Esophagus muscularis mucosa (tissue), 4 donors: ENCODE measurements at regions not wholly inside any gene's neighbourhood (a gene's known extent, or its start where the extent isn't known, plus 50 kb on each side); places are given as distances from the start of the nearest gene placed in this dataset.

Experiments used
- EP300 ChIP-seq: sonication (generic); formaldehyde crosslinking; IDR thresholded peaks from one replicate; pipeline ENCODE4 v1.6.1; 2017; ENCODE audit warnings: antibody characterized with exemption
- POLR2A ChIP-seq: fragments of 450-650 bp; IDR thresholded peaks from one replicate; pipeline ENCODE4 v1.6.1; 2017; ENCODE audit warnings: antibody characterized with exemption, moderate library complexity, mild to moderate bottlenecking, low read depth
- TF ChIP-seq, protein P1 (sequence below), 3 experiments: fragments of 200-600 bp in 2 of 3; fragments of 450-650 bp in 1 of 3; sonication (generic) in 2 of 3; IDR thresholded peaks; one replicate each; pipeline ENCODE4 v1.5.1; 2017 to 2019; ENCODE audit warnings: antibody characterized with exemption in 3 of 3, mild to moderate bottlenecking in 2 of 3, moderate library complexity in 1 of 3

DNA sequence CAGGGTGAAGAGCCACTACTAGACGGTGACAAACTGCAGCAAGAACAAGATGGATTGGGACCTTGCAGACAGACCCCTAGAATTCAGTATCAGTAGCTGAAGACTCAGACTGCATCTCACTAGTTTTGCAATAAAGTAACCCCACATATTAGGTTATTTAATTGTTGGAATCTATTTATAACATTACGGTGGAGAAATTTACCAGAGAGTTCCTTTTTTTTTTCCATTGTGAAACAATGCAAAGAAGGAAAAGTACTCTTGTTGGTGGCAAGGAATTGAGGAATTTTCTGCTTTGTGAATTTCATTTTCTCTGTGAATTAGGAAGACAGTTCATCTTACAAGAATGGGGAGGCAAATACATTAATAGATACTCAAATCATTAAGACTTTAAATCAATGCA, 185.7 kb upstream of the PPFIA2 start:
- TF ChIP-seq, protein P1, sequence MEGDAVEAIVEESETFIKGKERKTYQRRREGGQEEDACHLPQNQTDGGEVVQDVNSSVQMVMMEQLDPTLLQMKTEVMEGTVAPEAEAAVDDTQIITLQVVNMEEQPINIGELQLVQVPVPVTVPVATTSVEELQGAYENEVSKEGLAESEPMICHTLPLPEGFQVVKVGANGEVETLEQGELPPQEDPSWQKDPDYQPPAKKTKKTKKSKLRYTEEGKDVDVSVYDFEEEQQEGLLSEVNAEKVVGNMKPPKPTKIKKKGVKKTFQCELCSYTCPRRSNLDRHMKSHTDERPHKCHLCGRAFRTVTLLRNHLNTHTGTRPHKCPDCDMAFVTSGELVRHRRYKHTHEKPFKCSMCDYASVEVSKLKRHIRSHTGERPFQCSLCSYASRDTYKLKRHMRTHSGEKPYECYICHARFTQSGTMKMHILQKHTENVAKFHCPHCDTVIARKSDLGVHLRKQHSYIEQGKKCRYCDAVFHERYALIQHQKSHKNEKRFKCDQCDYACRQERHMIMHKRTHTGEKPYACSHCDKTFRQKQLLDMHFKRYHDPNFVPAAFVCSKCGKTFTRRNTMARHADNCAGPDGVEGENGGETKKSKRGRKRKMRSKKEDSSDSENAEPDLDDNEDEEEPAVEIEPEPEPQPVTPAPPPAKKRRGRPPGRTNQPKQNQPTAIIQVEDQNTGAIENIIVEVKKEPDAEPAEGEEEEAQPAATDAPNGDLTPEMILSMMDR (IDR thresholded peaks at IDR 0.05), result no peak
- TF ChIP-seq POLR2A, result no peak
- no peak for TF ChIP-seq EP300
